Left kidney (tissue), 1 donor: ENCODE measurements at regions not wholly inside any gene's neighbourhood (a gene's known extent, or its start where the extent isn't known, plus 50 kb on each side); places are given as distances from the start of the nearest gene placed in this dataset.

Experiments used
- DNase-seq: peaks from one replicate; pipeline ENCODE4 v3.0.0-alpha.2; 2013

DNA sequence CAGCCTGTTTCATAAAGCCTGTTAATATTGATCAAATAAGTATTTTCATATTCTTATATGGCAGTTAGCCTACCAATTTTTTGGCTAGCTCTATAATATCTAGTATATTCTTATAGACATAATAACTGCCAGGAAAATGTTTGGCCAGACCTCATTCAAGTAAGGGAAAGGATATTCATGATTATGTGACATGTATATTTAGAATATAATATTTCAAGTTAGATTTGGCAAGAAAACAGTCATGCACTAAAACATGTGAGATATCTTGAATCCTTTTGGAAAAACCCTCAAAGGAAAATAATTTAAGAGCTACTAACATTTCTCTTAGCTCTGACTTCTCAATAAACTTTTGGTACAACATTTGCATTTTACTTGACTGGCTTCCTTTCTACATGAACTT, 694.1 kb downstream of the PLCL1 start:
- no peak for DNase-seq

DNA sequence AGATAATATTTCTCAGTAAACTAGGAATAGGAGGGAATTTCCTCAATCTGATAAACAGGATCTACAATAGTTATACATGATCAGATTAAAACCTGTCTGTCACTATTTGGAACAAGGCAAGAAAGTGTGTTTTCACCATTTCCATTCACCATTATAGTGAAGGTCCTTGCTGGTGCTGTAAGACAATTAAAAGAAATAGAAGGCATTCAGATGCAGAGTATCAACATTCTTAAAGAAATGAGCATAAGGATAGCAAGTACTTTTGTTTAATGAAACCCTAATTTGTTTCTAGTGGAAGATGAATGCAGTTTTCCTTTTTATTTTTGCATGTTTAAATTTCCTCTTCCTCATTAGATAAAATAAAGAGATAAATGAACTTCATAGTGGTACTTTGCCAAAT, 693.7 kb downstream of the PLCL1 start:
- DNase-seq = no peak

DNA sequence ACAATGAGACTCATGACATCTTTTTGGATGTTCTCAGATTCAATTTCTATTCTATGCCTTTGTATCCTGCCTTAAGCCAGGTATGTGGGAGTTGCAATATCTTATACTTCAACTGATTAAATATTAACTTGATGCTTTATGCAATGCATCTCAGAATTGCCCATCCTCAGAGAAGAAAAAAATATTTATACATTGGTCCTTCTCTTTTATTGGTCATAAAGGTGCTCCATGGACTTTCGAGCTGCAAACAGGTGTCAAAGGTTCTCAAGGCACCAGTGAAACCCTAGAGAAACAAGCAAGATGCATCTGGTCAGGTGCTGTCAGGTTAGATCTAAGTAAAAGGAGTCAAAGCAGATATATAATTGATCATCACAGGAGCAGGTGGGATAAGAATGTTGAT, 690.5 kb downstream of the PLCL1 start:
- DNase-seq = no peak

DNA sequence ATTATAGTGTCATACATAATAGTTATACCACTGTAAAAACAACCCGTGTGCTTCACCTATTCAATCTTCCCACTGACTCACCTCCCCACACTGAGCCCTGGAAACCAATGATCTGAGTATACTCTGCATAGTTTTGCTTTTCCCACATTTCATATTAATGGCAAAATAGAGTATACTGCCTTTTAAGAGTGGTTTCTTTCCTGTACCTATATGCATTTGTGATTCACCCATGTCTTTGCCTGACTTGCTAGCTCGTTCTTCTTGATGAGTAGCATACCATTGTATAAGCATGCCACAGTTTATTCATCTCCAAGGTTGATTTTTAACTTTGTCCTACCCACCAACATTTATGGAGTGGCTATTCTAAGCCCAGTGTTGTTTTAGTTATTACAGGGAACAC, 686.4 kb downstream of the PLCL1 start:
- DNase-seq = no peak

DNA sequence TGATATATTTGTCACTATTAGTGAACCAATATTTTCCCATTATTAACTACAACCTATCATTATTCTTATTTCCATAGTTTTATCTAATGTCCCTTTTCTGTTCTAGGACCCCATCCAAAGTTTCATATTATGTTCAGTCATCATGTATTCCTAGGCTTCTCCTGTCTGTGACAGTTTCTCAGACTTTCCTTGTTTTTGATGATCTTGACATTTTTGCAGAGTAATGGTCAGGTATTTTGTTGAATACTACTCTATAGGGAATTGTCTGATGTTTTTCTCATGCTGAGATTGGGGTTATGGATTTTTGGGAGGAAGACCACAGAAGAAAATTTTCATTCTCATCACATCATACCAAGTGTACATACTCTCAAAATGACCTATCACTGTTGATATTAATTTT, 684.6 kb downstream of the PLCL1 start:
- no peak for DNase-seq

DNA sequence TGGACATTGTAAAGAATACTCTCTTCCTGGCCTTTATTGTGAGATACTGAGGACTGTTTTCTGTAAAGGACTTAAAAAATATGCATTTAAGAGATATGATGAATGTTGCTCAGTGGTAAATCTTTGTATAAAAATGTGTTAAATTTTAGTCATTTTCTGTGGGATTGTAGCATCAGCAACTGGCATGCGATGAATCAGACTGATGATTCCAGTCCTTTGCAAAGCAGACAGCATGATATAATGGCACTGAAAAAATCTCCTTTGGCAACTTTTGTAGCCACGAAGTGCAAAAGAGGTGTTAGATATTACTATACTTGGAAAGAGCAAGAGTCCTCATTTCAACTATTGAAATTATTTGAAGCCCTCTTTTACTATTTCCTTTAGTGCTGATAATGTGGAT, 678.7 kb downstream of the PLCL1 start:
- DNase-seq = no peak

DNA sequence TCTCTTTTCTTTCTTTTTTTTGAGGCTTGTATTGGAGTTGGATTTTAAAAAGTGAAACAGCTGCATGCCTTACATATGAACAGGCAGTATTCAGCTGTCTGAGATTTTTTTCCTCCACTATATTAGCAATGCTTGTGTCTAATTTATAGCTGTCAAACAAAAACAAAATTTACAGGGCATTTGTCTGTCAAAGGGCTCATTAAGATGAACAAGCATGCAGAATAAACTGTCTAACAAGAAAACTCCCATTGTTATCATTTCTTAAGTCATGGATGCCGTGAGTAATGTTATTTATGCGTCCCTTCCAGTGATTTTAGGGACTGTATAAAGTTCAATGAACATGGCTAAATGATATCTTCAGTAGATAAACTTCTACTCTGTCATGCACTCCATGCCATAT, 674.7 kb downstream of the PLCL1 start:
- DNase-seq = no peak

DNA sequence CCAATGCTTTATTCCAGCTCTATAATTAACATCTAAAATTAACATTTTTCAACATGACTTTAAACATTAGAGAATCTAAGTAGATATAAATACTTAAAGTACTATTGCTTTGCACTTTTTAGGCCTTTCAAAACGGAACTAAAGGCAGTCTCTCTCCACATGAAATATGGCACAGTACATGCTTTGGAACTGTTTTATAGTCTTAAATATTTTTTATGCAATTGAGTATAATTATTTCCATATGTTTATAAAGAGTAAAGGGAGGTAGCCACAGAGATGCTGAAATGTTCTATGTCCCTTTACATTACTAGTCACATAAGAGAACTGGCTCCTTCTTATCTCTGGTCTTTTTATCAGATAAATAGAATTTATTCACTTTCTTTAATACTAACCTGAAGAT, 674.0 kb downstream of the PLCL1 start:
- DNase-seq = no peak

DNA sequence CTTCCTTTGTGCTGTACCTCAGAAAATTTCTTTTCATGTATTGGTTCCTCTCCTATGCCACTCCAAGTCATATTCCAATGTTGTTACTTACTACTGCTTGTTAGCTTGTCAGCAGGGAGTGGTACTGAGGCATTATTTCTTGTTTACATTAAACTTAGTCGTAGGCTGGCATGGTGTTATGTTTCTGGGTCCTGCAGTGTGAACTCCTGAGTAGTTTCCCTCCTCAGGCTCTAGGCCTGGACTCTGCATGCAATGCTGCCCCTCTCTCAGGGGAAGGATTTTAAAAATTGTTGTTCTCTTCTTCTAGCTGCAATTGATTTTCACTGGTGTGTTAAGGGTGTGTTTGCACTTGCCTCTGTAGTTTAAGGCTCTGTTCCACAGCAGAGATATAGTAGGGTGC, 671.6 kb downstream of the PLCL1 start:
- DNase-seq = no peak

DNA sequence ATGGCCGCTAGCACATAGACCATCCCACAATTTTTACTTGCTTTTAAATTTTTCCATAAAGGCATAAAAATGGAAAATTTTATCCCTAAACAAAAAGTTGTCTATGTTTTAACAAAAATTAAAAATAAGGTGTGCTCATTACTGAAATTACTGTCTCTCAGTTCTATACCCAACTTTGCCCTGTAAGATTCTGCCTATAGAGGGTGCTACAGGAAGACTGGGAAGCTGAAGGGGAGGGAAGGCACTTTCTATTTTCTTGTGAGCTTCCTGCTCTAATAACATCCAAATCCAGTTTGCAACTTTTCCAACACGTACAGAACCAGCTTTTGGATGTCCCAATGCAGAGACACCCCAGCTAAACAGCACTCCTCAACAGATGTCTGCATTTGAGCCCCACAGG, 666.9 kb downstream of the PLCL1 start:
- no peak for DNase-seq

DNA sequence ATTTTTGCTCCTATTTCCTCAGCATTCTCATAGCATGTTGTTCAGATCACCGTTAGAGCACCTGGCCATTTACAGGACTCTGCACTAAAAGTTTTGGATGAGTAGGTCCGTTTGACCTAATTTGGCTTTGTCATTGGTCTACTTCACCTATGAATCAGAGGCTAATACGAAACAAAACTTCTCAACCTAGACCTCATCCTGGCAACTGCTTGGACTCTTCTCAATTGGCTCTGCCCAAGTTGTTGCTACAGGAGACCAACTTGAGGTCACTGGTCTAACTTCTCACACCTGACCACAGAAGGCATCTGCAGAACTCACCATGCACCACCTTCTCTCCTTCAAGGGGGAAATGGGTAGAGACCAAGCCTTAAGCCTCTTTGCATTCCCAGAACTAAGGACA, 663.7 kb downstream of the PLCL1 start:
- no peak for DNase-seq

DNA sequence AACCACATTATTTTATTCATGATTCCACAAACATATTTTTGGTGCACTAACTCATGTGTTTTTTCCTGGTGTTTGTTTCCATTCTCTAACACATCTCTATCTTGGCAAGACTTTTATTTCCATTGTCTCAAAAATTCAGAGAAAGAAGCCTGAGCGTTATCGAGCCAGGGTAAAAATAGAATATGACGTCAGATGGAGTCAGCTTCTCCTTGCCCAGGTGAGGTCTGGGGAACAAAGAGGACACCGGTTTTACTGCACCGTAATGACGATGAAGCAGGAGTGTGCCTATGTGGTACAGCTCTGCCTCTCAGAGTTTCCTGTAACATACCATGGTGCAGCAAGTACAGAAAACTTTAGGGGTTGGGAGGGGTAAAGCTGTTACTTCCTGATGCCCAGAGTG, 661.6 kb downstream of the PLCL1 start:
- DNase-seq = no peak

DNA sequence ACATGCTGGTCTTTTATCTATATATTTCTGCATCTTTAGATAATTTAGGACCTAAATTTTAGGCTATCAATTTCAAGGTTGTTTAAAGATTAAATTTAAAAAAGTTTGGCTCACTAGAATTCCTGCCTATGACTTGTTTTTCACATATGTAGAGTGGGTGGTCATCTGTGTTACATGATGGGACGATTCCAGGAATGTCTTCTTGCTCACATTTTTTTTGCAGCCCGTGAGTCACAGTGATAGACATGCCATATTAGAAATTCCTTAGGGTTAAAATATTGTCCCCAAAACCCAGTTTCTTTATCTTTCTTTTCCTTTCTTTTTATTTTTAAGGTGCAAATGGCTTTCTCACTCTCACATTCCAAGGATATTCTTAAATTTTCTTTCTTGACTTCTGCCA, 652.0 kb downstream of the PLCL1 start:
- DNase-seq = no peak

DNA sequence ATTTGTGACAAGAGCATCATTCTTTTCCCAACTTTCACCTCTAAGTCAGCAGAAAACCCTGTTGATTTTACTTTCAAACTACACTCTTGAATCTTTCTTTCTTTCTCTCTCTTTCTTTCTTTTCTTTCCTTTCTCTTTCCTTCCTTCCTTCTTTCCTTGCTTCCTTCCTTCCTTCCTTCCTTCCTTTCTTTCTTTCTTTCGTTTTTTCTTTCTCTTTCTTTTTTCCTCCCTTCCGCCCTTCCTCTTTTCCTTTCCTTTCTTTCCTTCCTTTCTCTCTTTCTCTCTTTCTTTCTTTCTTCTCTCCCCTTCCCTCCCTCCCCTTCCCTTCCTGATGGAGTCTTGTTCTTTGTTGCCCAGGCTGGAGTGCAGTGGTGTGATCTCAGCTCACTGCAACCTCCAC, 649.5 kb downstream of the PLCL1 start:
- DNase-seq = no peak

DNA sequence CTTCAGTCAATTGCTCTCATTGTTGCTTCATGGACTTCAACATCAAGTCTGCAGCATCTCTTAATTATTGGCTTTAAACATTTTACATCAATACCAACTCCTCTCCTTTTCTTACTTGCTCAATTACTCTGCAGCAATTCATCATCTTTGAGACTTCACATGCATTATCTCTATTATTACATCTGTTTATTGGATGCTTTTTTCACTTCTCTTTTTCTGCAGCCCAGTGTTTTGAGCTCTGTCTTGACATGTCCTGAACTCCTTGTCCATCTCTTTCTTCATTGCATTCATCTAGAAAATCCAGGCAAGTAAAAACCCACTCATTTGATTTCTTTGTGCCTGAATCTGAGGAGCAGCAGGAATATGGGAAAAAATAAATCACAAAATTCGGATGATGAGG, 647.9 kb downstream of the PLCL1 start:
- no peak for DNase-seq

DNA sequence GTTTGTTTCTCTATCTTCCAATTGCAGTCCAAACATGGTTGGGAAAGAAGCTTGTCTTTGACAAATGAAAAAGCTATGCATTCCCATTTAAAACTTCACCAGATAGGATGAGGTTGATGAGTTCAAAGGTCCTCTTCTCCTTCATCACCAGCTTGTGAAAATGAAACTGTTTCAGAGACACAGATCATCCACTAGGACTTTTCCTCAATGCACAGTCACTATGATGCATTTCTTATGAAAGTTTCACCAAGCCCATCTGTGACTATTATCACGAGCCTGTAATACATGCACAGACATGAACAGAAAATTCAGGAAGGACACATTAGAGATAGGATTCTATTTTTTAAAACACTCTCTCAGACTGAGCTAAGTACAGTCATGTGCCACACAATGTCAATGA, 644.4 kb downstream of the PLCL1 start:
- no peak for DNase-seq

DNA sequence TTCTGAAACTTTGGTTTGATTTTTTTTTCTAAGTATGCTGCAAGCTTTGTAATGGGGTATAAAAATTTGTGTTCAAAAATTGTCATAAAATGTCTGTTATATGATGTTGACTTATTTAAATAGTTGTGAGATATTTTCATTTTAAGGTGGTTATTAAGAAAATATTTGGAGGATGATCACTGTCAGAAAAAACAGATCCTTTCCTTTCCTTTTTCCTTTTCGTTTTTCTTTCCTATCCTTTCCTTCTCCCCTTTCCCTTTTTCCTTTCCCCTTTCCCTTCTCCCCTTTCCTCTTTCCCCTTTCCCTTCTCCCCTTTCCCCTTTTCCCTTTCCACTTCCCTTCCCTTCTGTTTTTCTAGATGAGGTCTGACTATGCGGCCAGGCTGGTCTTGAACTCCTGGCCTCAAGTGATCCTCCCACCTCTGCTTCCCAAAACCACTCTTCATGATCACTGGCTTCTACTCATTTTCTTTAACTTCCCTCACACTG, 640.5 kb downstream of the PLCL1 start:
- DNase-seq = no peak

DNA sequence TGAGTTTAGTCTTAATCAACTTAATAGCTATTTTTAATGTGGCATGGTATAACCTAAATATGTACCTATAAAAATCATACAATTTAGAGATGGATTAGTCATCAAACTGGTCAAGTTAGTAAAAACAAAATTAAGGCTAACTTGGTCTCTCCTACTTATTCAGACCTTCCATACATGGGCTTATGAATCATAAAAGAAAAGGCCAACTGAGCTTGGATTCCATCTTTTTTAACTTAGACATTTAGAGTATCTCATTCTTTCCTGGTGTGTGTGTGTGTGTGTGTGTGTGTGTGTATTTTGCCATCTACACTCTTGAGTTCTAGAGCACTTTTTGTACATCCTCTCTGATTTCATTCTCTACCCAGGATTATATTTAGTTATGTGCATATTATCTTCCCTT, 637.5 kb downstream of the PLCL1 start:
- no peak for DNase-seq

DNA sequence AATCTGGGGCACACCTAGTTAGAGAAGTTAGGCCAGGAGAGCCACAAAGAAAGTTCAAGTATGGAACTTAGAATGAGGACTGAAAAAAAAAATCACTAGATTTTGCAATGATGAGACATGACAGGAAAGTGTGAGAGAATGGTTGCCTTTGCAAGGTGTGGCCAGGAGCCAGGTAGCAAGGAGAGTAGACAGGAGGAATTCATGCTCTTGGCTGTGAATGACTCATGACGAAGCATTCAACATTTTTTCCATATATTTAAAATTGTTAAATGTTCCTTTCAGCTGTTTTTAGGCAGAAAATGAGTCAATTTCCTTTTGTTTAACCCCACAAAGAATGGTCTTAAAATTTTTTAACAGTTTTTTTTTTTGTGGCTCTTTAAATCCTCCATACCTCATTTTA, 636.9 kb downstream of the PLCL1 start:
- no peak for DNase-seq

DNA sequence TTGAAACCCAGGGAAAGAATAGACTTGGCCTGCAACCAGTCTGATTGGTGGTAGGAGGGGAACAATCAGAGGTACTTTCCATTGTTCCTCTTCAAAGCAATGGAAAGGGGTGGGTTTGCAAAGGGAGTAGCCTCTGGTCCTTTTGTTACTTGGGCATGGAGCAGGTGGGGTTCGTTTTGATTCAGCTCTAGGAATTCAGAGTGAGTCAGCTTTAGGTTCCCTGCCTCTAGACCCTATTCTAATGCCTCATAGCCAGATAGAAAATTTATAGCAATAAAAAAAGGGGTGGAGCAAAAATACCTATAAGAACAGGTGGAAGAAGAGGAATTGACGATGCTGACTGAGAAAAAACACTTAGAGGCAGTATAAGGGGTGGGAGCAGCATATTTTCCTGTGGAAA, 636.4 kb downstream of the PLCL1 start:
- DNase-seq = no peak

DNA sequence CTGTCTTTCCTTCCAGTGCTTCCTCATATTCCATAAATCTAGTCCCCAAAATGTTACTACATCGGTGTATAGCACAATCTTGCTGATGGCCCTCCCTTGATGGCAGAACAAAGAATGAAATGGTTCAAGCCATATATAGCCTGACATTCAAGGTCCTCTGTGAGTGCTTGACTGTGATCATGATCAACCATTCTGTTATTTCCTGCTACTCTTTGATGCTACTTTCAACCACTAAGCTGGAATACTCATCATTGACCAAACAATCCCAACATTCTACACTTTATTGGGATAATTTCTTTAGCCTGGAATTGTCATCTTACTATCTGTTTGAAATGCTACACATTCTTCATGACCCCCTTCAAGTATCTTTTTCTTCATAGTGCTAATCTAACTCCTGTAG, 633.9 kb downstream of the PLCL1 start:
- no peak for DNase-seq

DNA sequence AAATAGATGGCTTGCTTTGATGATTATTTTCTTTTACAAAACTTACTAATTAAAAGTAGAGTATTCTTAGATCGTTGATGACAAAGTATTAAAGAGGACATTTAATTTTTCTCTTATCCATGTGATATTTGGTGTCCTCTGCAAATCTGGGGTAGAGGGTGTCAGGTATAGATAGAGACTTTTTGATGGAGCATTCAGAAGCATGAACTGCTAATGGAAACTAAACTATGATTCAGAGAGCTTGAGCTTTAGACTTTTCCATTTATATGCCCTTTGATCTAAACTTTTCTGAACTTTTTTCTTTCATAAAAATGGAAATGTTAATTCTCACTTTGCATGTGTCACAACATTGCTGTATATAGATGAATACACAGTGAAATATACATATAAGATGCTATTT, 619.7 kb downstream of the PLCL1 start:
- no peak for DNase-seq

DNA sequence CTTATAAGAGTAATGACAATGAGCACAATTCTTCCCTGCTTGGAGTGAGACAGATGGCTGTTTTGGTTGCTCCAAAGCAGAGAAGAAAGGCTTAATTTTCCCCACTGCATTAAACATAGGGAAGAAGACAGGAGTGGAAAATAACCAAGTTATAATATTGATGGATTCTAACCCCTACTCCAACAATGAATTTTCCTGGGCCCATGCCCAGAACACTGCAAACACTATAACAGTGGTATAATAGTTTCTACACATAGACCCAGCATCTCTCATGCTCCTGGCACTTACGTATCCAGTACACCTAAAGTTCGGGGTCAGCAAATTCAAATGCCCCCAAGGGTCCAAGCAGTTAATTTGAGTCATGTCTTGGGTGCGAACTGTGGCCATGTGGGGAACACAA, 613.4 kb downstream of the PLCL1 start:
- no peak for DNase-seq

DNA sequence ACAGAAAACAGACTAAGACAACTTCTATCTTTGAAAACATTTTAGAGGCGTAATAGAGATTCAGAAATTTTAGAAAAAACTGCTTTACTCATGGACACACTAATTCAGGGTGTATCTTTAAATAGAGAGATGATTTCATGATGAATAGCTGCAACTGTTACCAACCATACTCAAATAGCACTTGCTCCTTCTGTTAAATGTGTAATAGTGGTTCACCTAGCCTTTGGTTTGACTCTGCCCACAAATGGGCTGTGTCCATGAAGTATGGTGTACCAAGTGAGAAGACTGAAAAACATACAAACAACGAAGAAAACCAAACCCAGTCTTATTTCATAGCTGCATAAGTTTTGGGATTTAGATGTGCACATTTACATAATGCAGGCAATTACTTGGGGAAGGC, 610.6 kb downstream of the PLCL1 start:
- DNase-seq = no peak

DNA sequence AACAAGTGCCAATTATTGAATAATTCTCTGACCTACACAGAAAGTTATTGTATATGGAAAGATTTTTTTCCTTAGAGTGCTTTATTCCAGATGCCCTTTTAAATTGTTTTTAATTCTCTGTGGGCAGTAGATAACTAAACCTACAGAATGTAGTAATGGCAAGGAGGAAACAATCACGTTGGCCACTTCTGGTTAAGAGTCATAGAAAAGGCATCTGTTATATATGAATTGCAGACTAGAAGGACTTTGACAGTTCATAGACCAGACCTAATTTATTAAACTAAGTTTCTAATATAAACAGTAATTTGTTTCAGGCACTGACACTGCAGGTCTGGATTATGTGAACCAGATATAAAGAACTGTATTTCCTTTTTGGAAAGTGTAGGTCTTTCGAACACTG, 607.5 kb downstream of the PLCL1 start:
- DNase-seq = no peak

DNA sequence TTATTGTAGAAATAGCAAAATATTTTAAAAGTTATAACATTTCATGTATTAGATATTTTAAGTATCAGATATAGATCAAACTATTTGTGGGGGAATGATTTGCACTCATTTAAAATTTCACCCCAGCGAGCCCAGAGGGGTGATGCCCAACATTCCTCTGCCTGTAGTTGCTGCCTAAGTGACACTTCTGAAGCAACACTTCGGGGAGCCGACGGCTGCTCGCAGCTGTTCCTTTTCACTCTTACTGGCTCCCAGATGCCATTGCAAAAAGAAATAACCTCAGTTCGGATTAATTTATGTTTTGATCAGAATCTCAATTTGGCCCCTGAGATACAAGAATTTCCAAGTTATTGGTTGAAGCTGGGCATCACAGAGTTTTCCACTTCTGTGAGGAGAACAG, 603.8 kb downstream of the PLCL1 start:
- no peak for DNase-seq
